AG04450 (cell line): ENCODE measurements at regions not wholly inside any gene's neighbourhood (a gene's known extent, or its start where the extent isn't known, plus 50 kb on each side); places are given as distances from the start of the nearest gene placed in this dataset.
"Not testable (repeated sequence)": the region's sequence is repeated elsewhere in the genome, so short reads cannot be mapped to it uniquely, and the experiment has no call there.

ENCODE experiments used
- CTCF ChIA-PET: fragments of 300-600, 350-600 bp; formaldehyde crosslinking; extraction: SDS; loops from one replicate; lab custom pipeline; 2022; ENCODE audit warnings: antibody characterized with exemption, inconsistent platforms; lab: Charles Lee
- POLR2A ChIA-PET: fragments of 350-600 bp; formaldehyde crosslinking; extraction: SDS; loops from one replicate; lab custom pipeline; 2021; ENCODE audit warnings: antibody characterized with exemption, inconsistent platforms; lab: Yijun Ruan, JAX
- DNase-seq: peaks from one replicate; pipeline ENCODE4 v3.0.0-alpha.2; 2011; ENCODE audit warnings: low read depth, low spot score
- H3K27ac ChIP-seq: one replicate; pipeline ENCODE4 v1.5.1; 2012; ENCODE audit warnings: low read depth, low read length, control low read depth
- H3K27me3 ChIP-seq: one replicate; pipeline ENCODE4 v1.6.0; 2012; ENCODE audit warnings: low read length; ENCODE audit not compliant: control insufficient read depth, insufficient read depth
- H3K4me3 ChIP-seq: 2 replicates; pipeline ENCODE4 v1.5.1; 2011; ENCODE audit warnings: mild to moderate bottlenecking, low read depth, low read length, control low read depth
- H3K9me3 ChIP-seq: 2 replicates; pipeline ENCODE4 v1.5.1; 2012; ENCODE audit warnings: low read length; ENCODE audit not compliant: control insufficient read depth, insufficient read depth
- CTCF ChIP-seq: IDR thresholded peaks from 2 replicates; pipeline ENCODE4 v1.5.1; 2011; ENCODE audit warnings: low read depth, low read length, control low read depth, inconsistent platforms

GRCh38 chr5:124825250-124825982, 79.0 kb upstream of the ZNF608 start:
- POLR2A ChIA-PET: no interaction called here
- TF ChIP-seq CTCF: no peak
- Histone ChIP-seq H3K4me3 (no peak overlapping the region), H3K27ac (no peak overlapping the region), H3K27me3 (no peaks in the 10 kb centered on the region), H3K9me3 (no peaks in the 10 kb centered on the region)
- DNase-seq: no peak
- CTCF ChIA-PET: no interaction called here

GRCh38 chr5:124825983-124826337, 79.5 kb upstream of the ZNF608 start:
- TF ChIP-seq CTCF: no peak
- no peak for DNase-seq
- H3K9me3 ChIP-seq: no peaks in the 10 kb centered on the region
- POLR2A ChIA-PET: no interaction called here
- H3K4me3 ChIP-seq: no peak overlapping the region
- H3K27ac ChIP-seq: no peak overlapping the region
- CTCF ChIA-PET: no interaction called here
- no peaks in the 10 kb centered on the region for H3K27me3 ChIP-seq

GRCh38 chr5:124828731-124829234, 82.3 kb upstream of the ZNF608 start:
- TF ChIP-seq CTCF: no peak
- DNase-seq: no peak

GRCh38 chr5:124831687-124832240, 85.3 kb upstream of the ZNF608 start:
- DNase-seq: no peak
- TF ChIP-seq CTCF: no peak
- Histone ChIP-seq H3K27me3 (no peaks in the 10 kb centered on the region), H3K9me3 (no peaks in the 10 kb centered on the region), H3K4me3 (no peak overlapping the region), H3K27ac (no peak overlapping the region)
- ChIA-PET CTCF (interaction anchor here (0.6 to 0.8 kb wide), 2 partner anchors 10 to 307 kb away, joined by 3 to 4 read pairs; no protein-coding TSS in a partner anchor), POLR2A (no interaction called here)

More at GRCh38 chr5:124828731-124829234, 82.3 kb upstream of the ZNF608 start:
- Histone ChIP-seq H3K4me3 (no peak overlapping the region), H3K27me3 (no peaks in the 10 kb centered on the region), H3K9me3 (no peaks in the 10 kb centered on the region), H3K27ac (no peak overlapping the region)
- CTCF ChIA-PET: no interaction called here
- POLR2A ChIA-PET: no interaction called here

- Histone ChIP-seq H3K4me3 (no peak overlapping the region), H3K27ac (no peak overlapping the region), H3K27me3 (no peaks in the 10 kb centered on the region), H3K9me3 (no peaks in the 10 kb centered on the region)
- no peak for TF ChIP-seq CTCF
- DNase-seq: no peak
- ChIA-PET CTCF (no interaction called here), POLR2A (no interaction called here)
Observed at GRCh38 chr5:124832510-124832909, 86.1 kb upstream of the ZNF608 start.

- H3K9me3 ChIP-seq, DNase-seq, H3K27ac ChIP-seq, H3K27me3 ChIP-seq, POLR2A ChIA-PET, H3K4me3 ChIP-seq, CTCF ChIA-PET: not testable (repeated sequence)
Observed at GRCh38 chr5:124836314-124836713, 89.9 kb upstream of the ZNF608 start.
